ENCODE measurements at regions not wholly inside any gene's neighbourhood (a gene's known extent, or its start where the extent isn't known, plus 50 kb on each side); places are given as distances from the start of the nearest gene placed in this dataset.

- DNase-seq (ENCODE audit: low spot score) = no peak
- no peak for TF ChIP-seq CTCF (IDR thresholded peaks at IDR 0.05; ENCODE audit: extremely low read depth, missing control alignments)
Observed at GRCh38 chr18:76757335-76757734, 65.0 kb upstream of the ZNF236 start.

GRCh38 chr18:76756531-76757253, 65.7 kb upstream of the ZNF236 start:
- no peak for DNase-seq (ENCODE audit: low spot score)
- TF ChIP-seq CTCF (IDR thresholded peaks at IDR 0.05; ENCODE audit: extremely low read depth, missing control alignments) = no peak

GRCh38 chr18:76754351-76754750, 68.0 kb upstream of the ZNF236 start:
- TF ChIP-seq CTCF (IDR thresholded peaks at IDR 0.05; ENCODE audit: extremely low read depth, missing control alignments) = no peak
- DNase-seq (ENCODE audit: low spot score) = no peak

GRCh38 chr18:76752400-76752799, 70.0 kb upstream of the ZNF236 start:
- DNase-seq (ENCODE audit: low spot score) = no peak
- no peak for TF ChIP-seq CTCF (IDR thresholded peaks at IDR 0.05; ENCODE audit: extremely low read depth, missing control alignments)

- no peak for TF ChIP-seq CTCF (IDR thresholded peaks at IDR 0.05; ENCODE audit: extremely low read depth, missing control alignments)
- DNase-seq (ENCODE audit: low spot score) = no peak
Observed at GRCh38 chr18:76750917-76751890, 71.2 kb upstream of the ZNF236 start.

- no peak for TF ChIP-seq CTCF (IDR thresholded peaks at IDR 0.05; ENCODE audit: extremely low read depth, missing control alignments)
- DNase-seq (ENCODE audit: low spot score) = no peak
Observed at GRCh38 chr18:76750269-76750668, 72.1 kb upstream of the ZNF236 start.

GRCh38 chr18:76747676-76748075, 74.7 kb upstream of the ZNF236 start:
- TF ChIP-seq CTCF (IDR thresholded peaks at IDR 0.05; ENCODE audit: extremely low read depth, missing control alignments) = no peak
- no peak for DNase-seq (ENCODE audit: low spot score)
